Amniotic stem cell (primary cell): ENCODE measurements at regions not wholly inside any gene's neighbourhood (a gene's known extent, or its start where the extent isn't known, plus 50 kb on each side); places are given as distances from the start of the nearest gene placed in this dataset.

Experiments used
- DNase-seq: peaks from one replicate; lab custom pipeline; 2025; lab: John Stamatoyannopoulos, UW

DNA sequence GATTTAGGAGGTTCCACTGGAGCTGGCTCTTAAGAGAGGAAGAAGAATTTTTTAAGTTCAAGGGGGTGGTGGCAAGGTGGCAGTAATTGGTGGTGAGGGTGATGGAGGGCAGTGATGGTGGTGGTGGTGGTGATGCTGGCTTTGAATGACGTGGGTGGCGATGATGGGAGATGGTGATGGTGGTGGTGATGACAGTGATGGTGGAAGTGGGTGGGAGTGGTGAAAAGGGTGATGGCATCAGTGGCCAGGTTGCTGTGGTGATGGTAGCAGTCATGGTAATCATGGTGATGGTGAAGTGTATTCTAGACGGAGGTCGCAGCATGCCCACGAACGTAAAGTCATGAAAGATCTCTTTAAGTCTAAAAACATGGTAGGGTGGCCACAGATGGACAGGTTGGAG, 197.3 kb downstream of the PTEN start:
- DNase-seq = no peak

GRCh38 chr10:88062385-88062784, 199.0 kb downstream of the PTEN start:
- DNase-seq = no peak

- DNase-seq = no peak
These were observed 199.5 kb downstream of the PTEN start for GRCh38 chr10:88062798-88063472.

DNA sequence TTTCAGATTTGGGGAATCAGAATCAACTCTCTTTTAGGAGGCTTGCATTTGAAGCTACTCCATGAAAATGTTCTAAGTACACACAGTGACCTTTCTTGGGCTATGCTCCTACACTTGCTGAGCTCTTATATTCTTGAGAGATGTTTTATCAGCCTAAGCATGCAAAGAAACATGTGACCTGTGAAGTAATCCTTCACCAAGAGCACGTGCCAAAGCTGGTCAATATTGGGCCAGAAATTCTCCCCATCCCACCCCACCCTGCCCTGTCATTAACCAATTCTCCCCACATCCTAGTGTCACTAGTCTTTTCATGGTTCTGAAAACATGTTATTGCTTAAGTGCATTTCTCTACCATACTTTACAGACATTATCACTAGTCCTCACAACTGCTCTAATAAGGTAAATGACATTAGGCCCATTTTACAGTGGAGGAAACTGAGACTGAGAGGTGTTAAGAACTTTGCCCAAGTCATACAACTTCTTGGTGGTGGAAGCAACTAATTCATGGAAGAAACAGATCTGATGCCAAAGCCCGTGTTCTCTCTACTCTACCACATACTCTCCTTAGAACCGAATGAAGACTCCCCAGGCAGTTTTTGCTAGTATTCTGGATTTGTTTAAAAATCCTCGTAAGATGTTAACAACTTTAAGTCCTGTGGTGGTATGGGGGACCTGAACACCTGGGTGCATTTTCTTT, 200.6 kb downstream of the PTEN start:
- DNase-seq = no peak

DNA sequence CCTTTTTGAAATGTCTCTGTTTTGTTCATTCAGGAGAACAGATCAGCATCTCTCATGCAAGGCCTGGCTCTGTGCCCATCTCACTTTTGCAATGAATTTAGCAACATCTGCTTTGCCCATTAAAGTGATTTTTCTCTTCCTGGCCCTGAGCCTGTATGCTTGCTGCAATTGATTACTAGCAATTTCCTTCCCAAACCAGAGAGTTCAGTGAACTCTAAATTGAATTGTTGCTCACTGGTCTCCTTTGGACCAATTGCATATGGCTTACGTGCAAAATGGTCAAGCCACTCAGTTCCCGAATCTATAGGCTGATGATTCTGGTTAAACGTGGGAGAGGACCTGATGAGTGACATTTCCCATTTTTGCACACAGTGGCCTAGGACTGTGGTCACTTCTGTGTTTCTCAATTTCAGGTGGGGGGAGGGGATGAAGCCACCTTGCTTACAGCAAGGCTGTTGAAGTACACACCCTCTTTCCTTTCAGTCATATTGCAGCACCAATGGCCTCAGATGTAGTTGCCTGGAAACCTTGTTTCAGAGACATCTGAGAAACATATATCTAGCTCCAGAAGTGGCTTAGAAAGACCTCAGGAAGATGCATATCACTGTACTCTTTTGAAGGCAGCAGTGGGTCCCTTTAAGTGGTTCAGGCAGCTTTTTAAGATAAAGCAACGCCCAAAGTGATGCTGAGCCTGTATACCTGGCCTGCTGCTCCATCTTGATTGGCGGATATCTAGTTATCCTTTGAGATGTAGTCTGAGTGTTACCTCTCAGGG, 201.4 kb downstream of the PTEN start:
- no peak for DNase-seq

DNA sequence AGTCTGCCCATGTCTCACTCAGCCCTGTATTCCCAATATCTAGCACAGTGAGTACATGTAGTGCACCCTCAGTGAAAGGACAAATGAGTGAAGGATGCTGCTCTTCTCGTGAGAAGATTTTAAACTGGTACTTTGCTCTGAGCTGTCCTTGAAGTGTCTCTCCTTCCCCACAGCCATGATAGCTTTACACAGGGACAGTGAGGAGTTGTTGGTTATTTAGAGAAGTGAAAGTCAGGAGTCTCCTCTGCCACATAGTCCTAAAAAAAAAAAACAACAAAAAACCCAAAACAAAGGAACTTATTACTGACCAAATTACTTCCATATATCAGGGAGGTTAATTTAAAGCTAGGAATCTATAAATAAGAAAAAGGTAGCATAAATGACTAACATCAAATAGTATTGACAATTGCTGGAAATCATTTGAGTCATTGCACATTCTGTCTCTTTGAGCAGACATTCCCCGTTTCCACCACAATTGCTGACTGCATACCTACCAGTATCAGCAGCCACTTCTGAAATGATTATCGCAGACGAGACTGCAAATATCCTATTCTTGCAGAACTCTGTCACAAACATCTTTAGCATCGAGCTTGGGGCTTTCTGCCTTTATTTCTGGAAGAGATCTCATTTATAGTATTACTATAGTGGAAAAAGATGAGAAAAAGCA, 202.1 kb downstream of the PTEN start:
- no peak for DNase-seq

- DNase-seq = no peak
These were observed 202.9 kb downstream of the PTEN start for GRCh38 chr10:88066319-88066718.

GRCh38 chr10:88066876-88067275, 203.5 kb downstream of the PTEN start:
- no peak for DNase-seq

DNA sequence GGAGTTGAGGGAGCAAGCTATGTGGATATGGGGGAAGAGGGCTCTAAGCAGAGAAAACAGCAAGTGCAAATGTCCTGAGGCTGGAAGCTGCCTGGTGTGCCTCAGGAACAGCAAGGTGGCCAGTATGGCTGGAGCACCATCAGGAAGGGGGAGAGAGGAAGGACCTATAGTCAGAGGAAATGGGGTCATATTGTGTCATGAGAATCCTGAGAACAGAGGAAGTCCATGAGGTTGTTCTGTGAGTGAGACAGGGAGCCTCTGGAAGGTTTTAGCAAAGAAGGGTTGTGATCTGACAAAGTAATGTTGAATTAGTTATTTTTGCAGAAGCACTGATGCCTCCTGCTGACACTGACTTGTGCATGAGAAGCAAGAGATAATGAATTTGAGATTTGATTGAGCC, 204.3 kb downstream of the PTEN start:
- DNase-seq = no peak

DNA sequence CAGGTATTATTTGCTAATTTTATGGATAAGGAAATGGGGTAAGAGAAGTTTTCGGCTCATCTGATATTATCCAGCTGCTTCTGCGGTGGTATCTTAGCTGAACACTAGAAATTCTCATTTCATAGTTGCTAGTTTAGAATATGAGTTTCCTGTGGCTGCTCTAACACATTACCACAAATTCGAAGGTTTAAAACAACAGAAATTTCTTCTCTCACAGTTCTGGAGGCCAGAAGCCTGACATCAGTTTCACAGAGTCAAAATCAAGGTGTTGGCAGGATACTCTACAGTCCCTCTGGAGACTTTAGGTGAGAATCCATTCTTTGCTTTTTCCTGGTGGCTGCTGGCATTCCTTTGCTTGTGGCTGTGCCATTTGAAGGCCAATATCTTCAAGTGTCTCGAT, 205.9 kb downstream of the PTEN start:
- DNase-seq = no peak

DNA sequence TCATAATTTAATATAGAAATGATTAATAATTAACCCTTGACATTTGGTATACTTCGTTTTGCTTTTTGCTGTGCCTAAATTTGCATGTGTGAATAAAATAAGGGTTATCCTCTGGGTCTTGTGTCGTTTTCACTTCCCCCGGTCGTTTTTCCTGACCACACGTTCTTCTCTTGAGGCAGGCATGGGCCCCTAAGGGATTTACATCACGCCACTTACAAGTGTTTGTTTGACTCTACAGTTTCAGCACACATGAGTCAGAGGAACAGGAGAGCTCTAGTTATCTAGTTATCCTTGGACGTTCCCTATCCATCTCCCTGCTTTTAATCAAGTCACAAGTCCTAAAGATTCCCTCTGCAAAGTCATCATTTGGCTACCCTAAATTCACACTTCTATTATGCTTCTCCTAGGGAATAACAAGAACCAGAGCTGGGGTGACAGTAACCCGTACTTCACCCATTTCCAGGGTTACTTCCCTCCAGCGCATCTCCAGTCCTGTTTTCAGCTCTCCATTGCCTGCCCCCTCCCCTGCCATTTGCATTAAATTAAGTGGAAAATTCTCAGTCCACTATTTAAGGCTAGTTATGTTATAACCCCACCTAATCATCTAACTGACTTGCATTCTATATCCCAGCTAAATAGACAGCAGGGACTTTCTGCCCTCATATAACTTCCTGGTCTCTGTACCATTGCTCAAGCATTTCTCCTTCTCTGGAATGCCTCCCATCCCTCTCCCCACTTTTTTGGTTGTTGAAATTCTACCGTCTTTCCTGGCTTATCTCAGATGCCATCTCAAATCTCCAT, 206.9 kb downstream of the PTEN start:
- no peak for DNase-seq

- no peak for DNase-seq
These were observed 208.5 kb downstream of the PTEN start for GRCh38 chr10:88071879-88072278.

DNA sequence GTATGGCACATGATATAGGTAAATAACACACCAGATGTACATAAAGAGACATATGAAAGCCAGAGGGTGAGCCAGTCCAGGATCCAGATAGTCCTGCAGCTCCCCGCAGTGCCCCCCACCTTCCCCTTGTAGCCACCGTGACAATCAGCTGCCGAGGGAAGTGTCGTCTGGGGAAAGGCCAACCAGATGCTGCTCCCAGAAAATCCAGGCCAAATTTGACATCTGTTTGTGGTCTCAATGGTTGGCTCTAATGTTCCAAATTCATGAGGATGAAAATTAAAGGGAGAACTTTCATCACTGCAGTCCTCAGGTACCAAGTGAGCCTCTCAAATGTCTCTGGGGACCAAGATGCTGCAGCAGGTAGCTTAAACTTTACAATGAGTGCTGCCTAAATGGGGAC, 210.3 kb downstream of the PTEN start:
- no peak for DNase-seq

DNA sequence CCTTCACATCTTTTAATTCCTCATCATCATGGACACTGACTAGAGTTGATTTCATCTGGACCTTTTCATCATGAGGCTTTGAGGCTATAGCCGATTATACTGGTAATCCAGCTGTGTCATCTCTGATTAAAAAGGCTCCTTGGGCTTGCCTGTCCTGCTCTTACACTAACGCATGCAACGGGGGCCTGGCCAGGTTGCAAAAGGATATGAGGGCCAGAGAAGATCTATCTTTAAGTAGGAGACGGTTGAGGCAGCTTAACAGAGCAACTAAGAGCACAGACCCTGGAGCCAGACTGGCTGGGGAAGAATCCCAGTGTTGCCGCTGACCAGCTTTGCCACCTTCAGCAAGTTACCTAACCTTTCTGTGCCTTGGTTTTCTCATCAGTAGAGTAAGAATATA, 211.5 kb downstream of the PTEN start:
- no peak for DNase-seq

DNA sequence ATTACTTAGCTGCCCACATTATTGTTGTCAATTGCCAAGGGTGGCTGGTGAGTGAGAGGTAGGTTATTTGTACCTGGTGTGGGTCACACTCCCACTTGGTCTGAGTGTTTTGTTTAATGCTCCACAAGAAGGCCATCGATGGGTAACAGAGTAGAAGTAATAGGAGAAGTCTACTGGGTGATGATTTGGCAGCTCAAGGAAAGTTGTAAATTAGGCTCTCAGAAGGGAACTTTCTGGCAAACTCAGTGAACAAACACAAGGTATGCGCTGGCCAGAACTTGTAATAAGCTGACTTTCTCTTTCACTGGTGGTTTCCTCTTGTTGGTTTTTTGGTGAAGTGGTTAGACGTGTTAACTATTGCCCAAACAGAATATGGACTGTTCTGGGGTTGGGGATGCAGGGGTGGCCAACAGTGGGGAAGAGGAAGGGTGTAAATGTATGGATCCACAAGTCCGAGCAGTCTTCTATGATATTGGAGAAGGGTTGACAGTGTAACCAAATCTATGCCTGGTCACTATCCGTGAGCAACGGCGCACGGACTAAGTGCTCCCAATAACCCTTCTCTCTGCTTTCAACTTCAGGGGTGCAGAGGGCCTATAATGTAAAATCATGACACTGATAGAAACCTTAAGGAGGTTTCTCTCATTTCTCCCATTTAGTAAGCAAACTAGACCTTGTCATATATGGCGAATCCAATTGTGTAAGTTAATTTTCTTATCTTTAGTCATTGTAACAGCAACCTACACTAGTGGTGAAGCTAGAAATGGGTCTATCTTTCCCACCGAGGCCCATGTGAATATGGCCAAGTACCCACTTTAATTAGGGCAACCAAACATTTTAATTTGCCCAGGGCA, 212.8 kb downstream of the PTEN start:
- DNase-seq = no peak

DNA sequence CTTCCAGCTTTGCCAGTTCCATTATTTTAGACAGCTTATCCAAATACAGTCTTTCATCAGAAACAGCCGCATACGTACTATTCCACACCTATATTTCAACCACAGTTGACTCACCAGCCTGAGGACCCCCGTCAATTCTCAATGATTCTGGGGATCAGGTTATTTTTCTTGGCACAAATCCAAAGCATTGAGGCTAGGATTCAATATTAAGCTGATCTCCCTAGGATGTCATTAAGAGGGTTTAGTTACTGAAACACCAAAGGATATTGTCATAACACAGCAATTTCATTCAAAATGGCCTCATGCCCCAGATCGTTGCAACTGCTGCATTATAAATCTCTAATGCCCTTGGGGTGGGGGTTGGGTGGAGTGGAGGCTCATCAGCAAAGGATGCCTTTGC, 214.6 kb downstream of the PTEN start:
- no peak for DNase-seq

DNA sequence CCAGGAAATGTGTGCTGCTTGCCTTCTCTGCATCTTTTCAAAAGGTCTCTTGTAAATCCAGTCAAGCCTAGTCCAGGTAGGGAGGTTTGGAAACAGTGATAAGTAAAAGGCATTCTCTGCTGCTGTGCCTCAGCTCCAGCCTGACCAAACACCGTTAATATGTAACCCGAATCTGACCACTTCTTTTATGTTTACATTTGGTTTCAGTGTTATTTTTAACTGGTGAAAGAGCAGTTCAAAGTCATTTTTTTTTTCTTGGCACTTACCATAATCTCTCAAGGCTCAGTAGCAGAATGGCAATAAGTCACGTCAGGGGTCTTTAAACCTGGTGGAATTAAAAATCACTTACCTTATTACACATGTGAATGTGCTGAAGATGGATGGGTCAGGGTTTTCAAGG, 216.8 kb downstream of the PTEN start:
- no peak for DNase-seq

DNA sequence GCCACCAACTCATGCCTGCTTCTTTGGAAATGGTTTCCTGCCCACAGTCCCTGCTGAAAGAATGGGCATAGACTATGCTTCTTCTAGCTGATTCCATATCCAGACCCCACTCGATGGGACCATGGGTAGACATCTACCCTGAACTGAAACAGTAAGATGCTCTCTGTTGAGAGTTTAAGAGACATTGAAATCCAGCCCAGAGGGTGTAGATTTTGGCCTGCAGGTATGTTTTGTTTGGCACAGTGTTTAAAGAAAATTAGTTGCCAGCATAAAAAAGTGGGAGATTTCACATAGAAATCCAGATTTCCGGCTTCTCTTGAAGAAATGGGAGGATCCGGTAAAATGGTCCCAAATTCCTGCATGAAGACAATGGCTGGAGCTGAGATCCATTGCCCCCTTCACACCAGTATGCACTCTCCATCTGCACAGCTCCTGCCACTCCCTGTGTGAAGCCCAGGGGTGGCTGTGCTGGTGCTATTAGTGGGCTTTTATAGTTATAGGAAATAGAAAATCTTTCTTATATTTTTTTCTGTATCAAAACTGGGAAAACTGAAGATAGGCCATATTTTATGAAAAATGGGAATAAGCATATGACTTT, 218.1 kb downstream of the PTEN start:
- DNase-seq = no peak

GRCh38 chr10:88082391-88082790, 219.0 kb downstream of the PTEN start:
- DNase-seq = no peak

DNA sequence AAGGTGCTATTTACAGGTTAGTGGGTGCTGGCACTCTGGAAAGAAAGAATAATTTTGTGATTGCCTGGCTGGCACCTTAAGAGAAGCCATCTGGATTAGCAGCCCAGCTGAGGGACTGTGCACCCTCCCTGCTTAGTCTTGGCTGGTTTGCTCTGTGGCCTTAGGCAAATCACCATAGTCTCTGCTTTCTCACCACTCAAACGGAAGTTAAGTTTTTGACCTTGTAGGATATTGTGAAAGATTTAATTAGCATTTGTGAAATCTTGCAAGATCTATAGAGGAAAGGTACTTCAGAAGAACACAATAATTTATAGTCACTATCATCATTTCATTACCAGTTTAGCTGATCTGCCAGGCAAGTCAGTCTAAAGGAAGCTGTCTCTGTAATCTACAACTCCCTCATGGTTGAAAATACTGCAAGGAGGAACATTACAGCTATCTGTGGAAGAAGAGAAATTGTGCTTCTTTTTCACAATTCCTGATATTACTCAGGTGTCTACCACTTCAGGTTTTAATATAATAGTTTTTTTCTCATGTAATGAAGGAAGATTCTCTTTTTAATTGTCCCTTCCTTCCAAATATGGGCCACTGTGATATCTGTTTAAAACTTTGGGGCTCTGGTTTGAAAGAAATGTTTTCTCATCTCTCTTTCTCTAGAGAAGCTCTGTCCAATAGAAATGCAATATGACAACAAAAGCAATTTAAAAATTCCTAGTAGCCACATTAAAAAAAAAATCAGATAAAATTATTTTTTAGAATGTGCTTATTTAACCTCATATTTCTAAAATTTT, 219.6 kb downstream of the PTEN start:
- DNase-seq = no peak
